Mesendoderm (in vitro differentiated cells): ENCODE measurements at regions not wholly inside any gene's neighbourhood (a gene's known extent, or its start where the extent isn't known, plus 50 kb on each side); places are given as distances from the start of the nearest gene placed in this dataset.

ENCODE experiments used
- DNase-seq: peaks from one replicate; pipeline ENCODE4 v3.0.0; 2013
- H2AK5ac ChIP-seq: 2 replicates; pipeline ENCODE4 v1.6.1; 2013; ENCODE audit warnings: low read length, inconsistent platforms
- H2BK120ac ChIP-seq: 2 replicates; pipeline ENCODE4 v1.6.1; 2013; ENCODE audit warnings: low read depth, mild to moderate bottlenecking, low read length, moderate library complexity, mixed read lengths
- H2BK15ac ChIP-seq: replicated peaks from 2 replicates; pipeline ENCODE4 v1.6.1; 2013; ENCODE audit warnings: low read depth, mild to moderate bottlenecking, moderate library complexity
- H2BK5ac ChIP-seq: 2 replicates; pipeline ENCODE4 v1.6.1; 2013; ENCODE audit warnings: low read length, inconsistent platforms
- H3K18ac ChIP-seq: 2 replicates; pipeline ENCODE4 v1.6.1; 2013; ENCODE audit warnings: mild to moderate bottlenecking, low read length, mixed read lengths
- H3K23ac ChIP-seq: one replicate; pipeline ENCODE4 v1.6.1; 2013; ENCODE audit warnings: low read length
- H3K27ac ChIP-seq: 2 replicates; pipeline ENCODE4 v1.5.1; 2013; ENCODE audit warnings: low read depth, mild to moderate bottlenecking, inconsistent platforms, low read length, moderate library complexity
- H3K27me3 ChIP-seq: 2 replicates; pipeline ENCODE4 v1.6.1; 2013; ENCODE audit warnings: low read length, control low read depth, mild to moderate bottlenecking, inconsistent platforms; ENCODE audit not compliant: insufficient read depth, poor library complexity
- H3K36me3 ChIP-seq: 2 replicates; pipeline ENCODE4 v1.6.1; 2013; ENCODE audit warnings: low read length, inconsistent platforms; ENCODE audit not compliant: control insufficient read depth, insufficient read depth
- H3K4ac ChIP-seq: one replicate; pipeline ENCODE4 v1.6.1; 2013; ENCODE audit warnings: low read depth, mild to moderate bottlenecking, low read length, moderate library complexity
- H3K4me1 ChIP-seq: 2 replicates; pipeline ENCODE4 v1.6.1; 2013; ENCODE audit warnings: low read depth, low read length, inconsistent platforms; ENCODE audit not compliant: control insufficient read depth
- H3K4me2 ChIP-seq: 2 replicates; pipeline ENCODE4 v1.6.1; 2013; ENCODE audit warnings: low read length
- H3K4me3 ChIP-seq: 2 replicates; pipeline ENCODE4 v1.5.1; 2013; ENCODE audit warnings: mild to moderate bottlenecking, low read length
- H3K56ac ChIP-seq: one replicate; pipeline ENCODE4 v1.6.1; 2013; ENCODE audit warnings: low read length
- H3K79me1 ChIP-seq: 2 replicates; pipeline ENCODE4 v1.6.1; 2013; ENCODE audit warnings: low read length, inconsistent platforms
- H3K79me2 ChIP-seq: 2 replicates; pipeline ENCODE4 v1.6.1; 2013; ENCODE audit warnings: mild to moderate bottlenecking, low read length; ENCODE audit not compliant: control insufficient read depth, insufficient read depth
- H3K9ac ChIP-seq: 2 replicates; pipeline ENCODE4 v1.6.1; 2013; ENCODE audit warnings: low read length, inconsistent platforms
- H4K5ac ChIP-seq: one replicate; pipeline ENCODE4 v1.6.1; 2013; ENCODE audit warnings: low read length
- H4K8ac ChIP-seq: one replicate; pipeline ENCODE4 v1.6.1; 2013; ENCODE audit warnings: low read depth, mild to moderate bottlenecking, control low read depth, low read length, moderate library complexity
- WGBS: extraction: QIAGEN DNeasy Blood & Tissue Kit; methylation state at CpG from one replicate; pipeline ENCODE4 v1.1.7; 2013; ENCODE audit warnings: low lambda C conversion rate, missing lambda C conversion rate; ENCODE audit not compliant: insufficient coverage; ENCODE audit errors: extremely low coverage; 5-methylcytosine and 5-hydroxymethylcytosine counted together

- Histone ChIP-seq H2BK5ac (no peak overlapping the region), H3K79me1 (no peaks in the 10 kb centered on the region), H2BK15ac (no peak overlapping the region), H3K23ac (no peak overlapping the region), H3K4ac (no peak overlapping the region), H3K27ac (no peak overlapping the region), H3K4me3 (no peak overlapping the region), H3K4me1 (no peaks in the 10 kb centered on the region), H3K27me3 (no peaks in the 10 kb centered on the region), H2BK120ac (no peak overlapping the region), H4K8ac (no peak overlapping the region), H4K5ac (no peak overlapping the region), H3K56ac (no peak overlapping the region), H3K4me2 (no peak overlapping the region), H3K18ac (no peak overlapping the region), H3K9ac (no peak overlapping the region), H3K36me3 (no peaks in the 10 kb centered on the region), H2AK5ac (no peak overlapping the region), H3K79me2 (no peaks in the 10 kb centered on the region)
- no peak for DNase-seq
- no CpG with 5 or more reads among the region's 2 CpGs for WGBS
Observed at GRCh38 chr13:104796581-104796980, 1730.4 kb upstream of the SLC10A2 start.

- Histone ChIP-seq H3K4me1 (no peaks in the 10 kb centered on the region), H2BK15ac (no peak overlapping the region), H2BK120ac (peak overlapping the region; percentile 23), H3K27ac (no peak overlapping the region), H3K23ac (no peak overlapping the region), H2BK5ac (no peak overlapping the region), H3K18ac (no peak overlapping the region), H3K36me3 (no peaks in the 10 kb centered on the region), H3K9ac (no peak overlapping the region), H3K27me3 (no peaks in the 10 kb centered on the region), H4K8ac (no peak overlapping the region), H3K79me1 (no peaks in the 10 kb centered on the region), H3K4me2 (no peak overlapping the region), H3K56ac (no peak overlapping the region), H3K4me3 (no peak overlapping the region), H3K4ac (no peak overlapping the region), H2AK5ac (no peak overlapping the region), H4K5ac (no peak overlapping the region), H3K79me2 (no peaks in the 10 kb centered on the region)
- DNase-seq = no peak
- no CpG with 5 or more reads among the region's 5 CpGs for WGBS
Observed at GRCh38 chr13:104785952-104786351, 1719.7 kb upstream of the SLC10A2 start.

- no peak overlapping the region for H2BK5ac ChIP-seq
- no peak overlapping the region for H2AK5ac ChIP-seq
- no peaks in the 10 kb centered on the region for H3K79me1 ChIP-seq
- no peaks in the 10 kb centered on the region for H3K27me3 ChIP-seq
- no peaks in the 10 kb centered on the region for H3K36me3 ChIP-seq
- no peaks in the 10 kb centered on the region for H3K79me2 ChIP-seq
- no peak overlapping the region for H3K4me3 ChIP-seq
- H2BK15ac ChIP-seq = no peak overlapping the region
- H4K8ac ChIP-seq = no peak overlapping the region
- no peak overlapping the region for H3K23ac ChIP-seq
- H3K4me1 ChIP-seq = peaks cover under 1% of the 10 kb centered on the region
- H3K9ac ChIP-seq = no peak overlapping the region
- no peak overlapping the region for H3K18ac ChIP-seq
- DNase-seq = no peak
- no peak overlapping the region for H4K5ac ChIP-seq
- no peak overlapping the region for H3K4me2 ChIP-seq
- no peak overlapping the region for H3K56ac ChIP-seq
- no peak overlapping the region for H3K27ac ChIP-seq
- no peak overlapping the region for H2BK120ac ChIP-seq
- H3K4ac ChIP-seq = no peak overlapping the region
Observed at GRCh38 chr13:104784891-104785290, 1718.7 kb upstream of the SLC10A2 start.

GRCh38 chr13:104782741-104783140 is 1716.5 kb upstream of the SLC10A2 start:
- Histone ChIP-seq H3K9ac (no peak overlapping the region), H4K5ac (no peak overlapping the region), H3K4ac (no peak overlapping the region), H3K56ac (no peak overlapping the region), H2AK5ac (no peak overlapping the region), H3K79me2 (no peaks in the 10 kb centered on the region), H2BK5ac (no peak overlapping the region), H3K79me1 (no peaks in the 10 kb centered on the region), H3K23ac (no peak overlapping the region), H3K4me1 (peaks cover 2% of the 10 kb centered on the region), H3K4me3 (no peak overlapping the region), H3K4me2 (no peak overlapping the region), H3K27me3 (no peaks in the 10 kb centered on the region), H3K36me3 (no peaks in the 10 kb centered on the region), H2BK15ac (no peak overlapping the region), H3K27ac (no peak overlapping the region), H2BK120ac (no peak overlapping the region), H3K18ac (no peak overlapping the region), H4K8ac (no peak overlapping the region)
- no peak for DNase-seq
- WGBS = no CpG with 5 or more reads among the region's 2 CpGs

GRCh38 chr13:104779311-104779993 is 1713.2 kb upstream of the SLC10A2 start:
- Histone ChIP-seq H3K23ac (no peak overlapping the region), H3K4me1 (peaks cover 2% of the 10 kb centered on the region), H3K18ac (no peak overlapping the region), H3K79me1 (no peaks in the 10 kb centered on the region), H3K56ac (no peak overlapping the region), H2AK5ac (no peak overlapping the region), H2BK5ac (no peak overlapping the region), H2BK120ac (no peak overlapping the region), H4K8ac (no peak overlapping the region), H3K4me2 (no peak overlapping the region), H2BK15ac (no peak overlapping the region), H3K27me3 (no peaks in the 10 kb centered on the region), H3K36me3 (no peaks in the 10 kb centered on the region), H3K79me2 (no peaks in the 10 kb centered on the region), H3K4ac (no peak overlapping the region), H4K5ac (no peak overlapping the region), H3K4me3 (no peak overlapping the region), H3K9ac (no peak overlapping the region), H3K27ac (no peak overlapping the region)
- peak; percentile 60 for DNase-seq
- no CpG with 5 or more reads among the region's 4 CpGs for WGBS

GRCh38 chr13:104773775-104774174 is 1707.6 kb upstream of the SLC10A2 start:
- H3K79me2 ChIP-seq = no peaks in the 10 kb centered on the region

More at GRCh38 chr13:104773775-104774174, 1707.6 kb upstream of the SLC10A2 start:
- Histone ChIP-seq H3K4ac (no peak overlapping the region), H4K5ac (no peak overlapping the region), H2AK5ac (no peak overlapping the region), H2BK5ac (no peak overlapping the region), H3K27me3 (no peaks in the 10 kb centered on the region), H3K9ac (no peak overlapping the region), H3K23ac (no peak overlapping the region), H3K4me3 (no peak overlapping the region), H3K36me3 (no peaks in the 10 kb centered on the region), H2BK15ac (no peak overlapping the region), H3K56ac (peak overlapping the region; percentile 46), H3K18ac (no peak overlapping the region), H3K27ac (no peak overlapping the region), H2BK120ac (no peak overlapping the region), H3K4me2 (no peak overlapping the region), H3K4me1 (no peaks in the 10 kb centered on the region), H3K79me1 (no peaks in the 10 kb centered on the region), H4K8ac (no peak overlapping the region)
- no CpG with 5 or more reads among the region's 2 CpGs for WGBS
- DNase-seq = peak; percentile 78
